ENCODE measurements at regions not wholly inside any gene's neighbourhood (a gene's known extent, or its start where the extent isn't known, plus 50 kb on each side); places are given as distances from the start of the nearest gene placed in this dataset.
"Not testable (repeated sequence)": the region's sequence is repeated elsewhere in the genome, so short reads cannot be mapped to it uniquely, and the experiment has no call there.

GRCh38 chr7:32221056-32221455, 150.8 kb upstream of the PDE1C start:
- DNase-seq (ENCODE audit: extremely low read depth, insufficient read length) = no peak
- H3K27me3 ChIP-seq (replicated peaks; ENCODE audit: control insufficient read depth, insufficient read depth, low read length) = no peaks in the 10 kb centered on the region; the same call in 1 of the 2 replicates
- no peaks in the 10 kb centered on the region for H3K36me3 ChIP-seq (ENCODE audit: control insufficient read depth, insufficient read depth, low read length)
- no peak overlapping the region for H3K4me3 ChIP-seq (replicated peaks; ENCODE audit: low read depth, low read length)
- TF ChIP-seq CTCF (IDR thresholded peaks at IDR 0.05; ENCODE audit: insufficient read depth, low read length, poor library complexity, severe bottlenecking) = no peak

- H3K27me3 ChIP-seq (replicated peaks; ENCODE audit: control insufficient read depth, insufficient read depth, low read length); H3K4me3 ChIP-seq (replicated peaks; ENCODE audit: low read depth, low read length); H3K36me3 ChIP-seq (ENCODE audit: control insufficient read depth, insufficient read depth, low read length); DNase-seq (ENCODE audit: extremely low read depth, insufficient read length): not testable (repeated sequence)
These were observed 149.6 kb upstream of the PDE1C start for GRCh38 chr7:32219831-32220230.

- H3K27me3 ChIP-seq (replicated peaks; ENCODE audit: control insufficient read depth, insufficient read depth, low read length) = no peaks in the 10 kb centered on the region; the same call in 1 of the 2 replicates
- no peak for TF ChIP-seq CTCF (IDR thresholded peaks at IDR 0.05; ENCODE audit: insufficient read depth, low read length, poor library complexity, severe bottlenecking)
- H3K4me3 ChIP-seq (replicated peaks; ENCODE audit: low read depth, low read length) = no peak overlapping the region
- no peaks in the 10 kb centered on the region for H3K36me3 ChIP-seq (ENCODE audit: control insufficient read depth, insufficient read depth, low read length)
- DNase-seq (ENCODE audit: extremely low read depth, insufficient read length) = no peak
These were observed 149.2 kb upstream of the PDE1C start for GRCh38 chr7:32219416-32219815.

- Histone ChIP-seq H3K27me3 (replicated peaks; ENCODE audit: control insufficient read depth, insufficient read depth, low read length) (no peaks in the 10 kb centered on the region; the same call in 1 of the 2 replicates), H3K36me3 (ENCODE audit: control insufficient read depth, insufficient read depth, low read length) (no peaks in the 10 kb centered on the region), H3K4me3 (replicated peaks; ENCODE audit: low read depth, low read length) (no peak overlapping the region)
- TF ChIP-seq CTCF (IDR thresholded peaks at IDR 0.05; ENCODE audit: insufficient read depth, low read length, poor library complexity, severe bottlenecking) = no peak
- no peak for DNase-seq (ENCODE audit: extremely low read depth, insufficient read length)
These were observed 148.6 kb upstream of the PDE1C start for GRCh38 chr7:32218741-32219288.

- no peak for TF ChIP-seq CTCF (IDR thresholded peaks at IDR 0.05; ENCODE audit: insufficient read depth, low read length, poor library complexity, severe bottlenecking)
- Histone ChIP-seq H3K4me3 (replicated peaks; ENCODE audit: low read depth, low read length) (no peak overlapping the region), H3K27me3 (replicated peaks; ENCODE audit: control insufficient read depth, insufficient read depth, low read length) (no peaks in the 10 kb centered on the region; the same call in 1 of the 2 replicates), H3K36me3 (ENCODE audit: control insufficient read depth, insufficient read depth, low read length) (no peaks in the 10 kb centered on the region)
- DNase-seq (ENCODE audit: extremely low read depth, insufficient read length) = no peak
These were observed 147.9 kb upstream of the PDE1C start for GRCh38 chr7:32218154-32218467.

GRCh38 chr7:32217341-32218153, 147.3 kb upstream of the PDE1C start:
- no peak for TF ChIP-seq CTCF (IDR thresholded peaks at IDR 0.05; ENCODE audit: insufficient read depth, low read length, poor library complexity, severe bottlenecking)
- DNase-seq (ENCODE audit: extremely low read depth, insufficient read length) = no peak
- H3K36me3 ChIP-seq (ENCODE audit: control insufficient read depth, insufficient read depth, low read length) = no peaks in the 10 kb centered on the region
- H3K4me3 ChIP-seq (replicated peaks; ENCODE audit: low read depth, low read length) = no peak overlapping the region
- H3K27me3 ChIP-seq (replicated peaks; ENCODE audit: control insufficient read depth, insufficient read depth, low read length) = no peaks in the 10 kb centered on the region; the same call in 1 of the 2 replicates
